HG03159 (cell line): ENCODE measurements at regions not wholly inside any gene's neighbourhood (a gene's known extent, or its start where the extent isn't known, plus 50 kb on each side); places are given as distances from the start of the nearest gene placed in this dataset.
A peak's percentile ranks its signal among the peaks of the same experiment; 100 is the strongest.

ENCODE experiments used
- ATAC-seq: cut with Tn5 transposase; IDR thresholded peaks from one replicate; pipeline ENCODE4 v1.9.1; 2021; ENCODE audit warnings: mild to moderate bottlenecking, moderate library complexity; ENCODE audit not compliant: unreplicated experiment

DNA sequence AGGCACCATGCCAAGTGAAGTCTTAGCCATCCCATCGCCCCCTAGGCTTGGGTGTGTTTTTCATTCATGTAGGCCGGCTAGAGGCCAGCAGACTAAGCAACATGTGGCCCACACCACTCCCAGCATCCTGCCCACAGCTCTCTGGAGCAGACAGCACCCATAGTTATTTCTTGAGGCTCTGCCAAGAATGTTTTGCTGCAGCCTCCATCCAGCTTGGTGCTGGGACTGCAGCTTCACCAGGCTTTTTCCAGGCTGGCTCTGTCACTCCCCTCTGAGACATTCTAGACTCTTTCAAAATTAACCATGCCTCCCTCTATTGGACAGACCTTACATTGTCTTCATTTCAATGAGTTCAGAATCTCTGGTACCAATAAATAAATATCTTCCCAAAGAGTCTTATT, 104.2 kb downstream of the DUSP10 start:
- no peak for ATAC-seq

DNA sequence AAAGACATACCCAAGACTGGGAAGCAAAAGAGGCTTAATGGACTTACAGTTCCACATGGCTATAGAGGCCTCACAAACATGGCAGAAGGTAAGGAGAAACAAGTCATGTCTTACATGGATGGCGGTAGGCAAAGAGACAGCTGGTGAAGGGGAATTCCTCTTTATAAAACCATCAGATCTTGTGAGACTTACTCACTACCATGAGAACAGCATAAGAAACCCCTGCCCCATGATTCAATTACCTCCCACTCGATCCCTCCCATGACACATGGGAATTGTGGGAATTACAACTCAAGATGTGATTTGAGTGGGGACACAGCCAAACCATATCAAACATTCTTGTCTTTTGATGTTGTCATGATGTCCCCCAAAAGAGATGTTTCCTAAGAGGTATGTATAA, 103.3 kb downstream of the DUSP10 start:
- ATAC-seq: no peak

DNA sequence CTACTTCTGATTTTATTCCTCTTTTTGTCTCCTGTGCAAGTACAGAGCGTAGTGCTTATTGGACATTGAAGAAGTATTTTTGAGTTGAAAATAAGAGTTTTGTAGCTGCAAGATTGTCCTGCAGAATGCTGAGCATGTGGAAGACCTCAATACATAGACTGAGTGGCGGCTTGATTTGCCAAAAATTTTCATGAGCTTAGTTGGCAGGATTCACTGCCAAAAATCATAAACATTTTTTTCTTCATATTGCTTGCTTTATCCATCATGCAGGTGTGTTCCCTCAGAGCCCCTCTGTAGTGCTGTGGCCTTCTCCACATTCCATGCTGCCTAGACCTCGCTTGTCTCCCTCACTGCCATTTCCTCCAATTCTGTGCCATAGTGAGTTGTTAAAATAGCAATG, 100.1 kb downstream of the DUSP10 start:
- ATAC-seq: no peak

DNA sequence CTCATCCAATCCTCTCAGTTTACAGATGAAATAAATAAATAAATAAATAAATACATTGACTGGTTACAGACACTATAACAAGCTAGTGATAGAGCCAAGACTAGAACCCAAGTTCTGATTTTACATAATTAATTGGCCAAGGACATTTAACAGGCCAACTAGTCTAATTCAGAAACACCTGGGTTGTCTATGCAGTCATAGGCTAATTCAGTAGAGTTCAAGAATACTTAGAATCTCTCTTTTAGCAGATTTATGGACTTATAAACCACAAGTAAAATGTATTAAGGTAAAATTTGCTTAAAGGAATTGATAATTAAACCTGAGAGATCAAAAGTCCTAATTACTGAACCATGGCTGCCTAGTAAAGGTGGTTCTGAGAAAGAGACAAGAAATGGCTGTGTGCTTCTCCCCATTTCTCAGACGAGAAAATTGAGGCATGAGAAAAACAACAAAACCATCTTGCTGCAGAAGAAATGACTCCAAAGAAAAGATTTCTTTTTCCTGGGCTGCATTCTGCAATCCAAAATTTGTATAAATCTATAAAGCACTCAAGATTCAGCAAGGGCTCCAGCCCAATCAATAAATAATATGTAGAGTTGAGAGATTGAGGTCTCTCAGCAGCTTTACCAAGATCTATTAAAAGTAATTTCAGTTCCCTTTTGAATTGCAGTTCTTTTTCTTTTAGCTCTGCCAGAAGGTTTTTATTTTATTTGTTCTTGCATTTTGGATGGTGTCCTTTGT, 98.3 kb downstream of the DUSP10 start:
- peak; percentile 62 for ATAC-seq

DNA sequence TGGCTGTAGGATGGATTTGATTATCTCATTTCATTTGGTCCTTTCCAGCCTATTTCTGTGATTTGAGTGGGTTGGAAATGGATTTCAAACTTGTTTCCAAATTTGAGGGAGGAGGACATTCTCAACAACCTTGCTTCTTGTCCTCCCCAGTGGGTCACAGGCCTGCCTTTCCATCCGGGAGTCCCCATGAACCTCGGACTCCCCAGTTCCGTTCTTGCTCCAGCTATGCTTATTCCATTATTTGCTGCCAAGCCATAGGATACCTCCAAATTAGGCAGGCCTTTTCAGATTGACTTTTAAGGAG, 97.8 kb downstream of the DUSP10 start:
- peak; percentile 20 for ATAC-seq

DNA sequence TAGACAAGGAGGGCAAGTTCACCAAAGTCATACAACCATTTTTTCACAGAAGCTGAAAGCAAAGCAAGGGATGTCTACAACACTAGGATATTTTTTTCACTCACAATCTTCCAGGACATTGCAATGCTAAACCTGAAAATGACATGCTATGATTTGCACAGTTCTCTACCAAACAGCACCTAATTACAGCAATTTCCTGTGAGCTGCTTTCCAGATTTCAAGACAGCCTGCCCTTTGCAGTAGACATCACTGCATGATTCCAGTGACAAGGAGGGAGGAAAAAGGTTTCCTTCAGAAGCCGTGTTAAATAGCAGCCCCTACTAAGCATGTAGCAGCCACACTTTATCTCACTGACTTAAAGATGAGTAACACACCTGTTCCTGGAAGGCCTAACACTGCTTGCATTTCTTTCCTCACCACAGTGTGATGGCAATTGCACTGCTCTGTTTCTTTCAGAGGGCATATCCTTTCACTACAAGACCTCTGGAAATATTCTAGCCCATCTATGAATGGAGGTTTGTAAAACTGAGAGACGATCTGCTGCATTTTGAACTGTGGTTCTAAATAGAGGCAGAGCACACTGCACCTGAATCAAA, 97.1 kb downstream of the DUSP10 start:
- peak; percentile 41 for ATAC-seq

DNA sequence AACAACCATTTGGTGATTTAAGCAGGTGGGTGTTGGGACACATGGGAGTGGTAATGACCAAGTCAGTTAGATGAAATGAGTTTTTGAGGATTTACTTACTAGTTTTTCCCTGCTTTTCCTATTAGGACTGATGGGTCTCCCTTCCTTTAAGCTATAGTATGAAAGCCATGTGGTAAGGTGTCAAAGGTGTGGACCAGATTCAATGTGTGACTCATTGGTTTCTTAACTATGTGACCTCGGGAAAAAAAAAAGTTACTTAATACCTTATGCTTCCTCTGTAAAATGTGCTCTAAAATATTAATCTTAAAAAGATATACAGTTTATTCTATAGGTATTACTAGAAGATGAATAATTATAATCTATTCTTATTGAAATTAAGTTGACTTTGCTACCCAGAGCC, 93.7 kb downstream of the DUSP10 start:
- ATAC-seq: no peak
